T-cell (primary cell): ENCODE measurements at regions not wholly inside any gene's neighbourhood (a gene's known extent, or its start where the extent isn't known, plus 50 kb on each side); places are given as distances from the start of the nearest gene placed in this dataset.

ENCODE experiments used
- ATAC-seq, 4 experiments: fragments of 200-7000 bp in 3 of 4; fragments of 150-1000 bp in 1 of 4; cut with Tn5 transposase; replicated peaks in 1 of 4; 1 replicate in 3 of 4; 2 replicates in 1 of 4; pipeline ENCODE4 v1.10.0; 2021; ENCODE audit warnings: moderate library complexity in 3 of 4, mild to moderate bottlenecking in 2 of 4, moderate number of reproducible peaks in 1 of 4
- CTCF ChIA-PET, 2 donors: fragments of 300-600 bp; sonication (Branson Sonifier 250); formaldehyde crosslinking; loops; one replicate each; lab custom pipeline; 2022; ENCODE audit warnings: antibody characterized with exemption in 2 of 2; lab: Charles Lee
- POLR2A ChIA-PET, 2 donors: fragments of 300-600 bp; sonication (Branson Sonifier 250); formaldehyde crosslinking; loops; one replicate each; lab custom pipeline; 2022; ENCODE audit warnings: antibody characterized with exemption in 2 of 2; lab: Charles Lee
- DNase-seq, 35 experiments: peaks; one replicate each; pipeline versions ENCODE4 v3.0.0 to v3.0.0-alpha.2; 2013 to 2023
- H3K27ac ChIP-seq: one replicate; pipeline ENCODE4 v1.5.1; 2013; ENCODE audit warnings: low read length
- H3K27me3 ChIP-seq, 2 experiments: replicated peaks in 1 of 2; 1 replicate in 1 of 2; 2 replicates in 1 of 2; pipeline versions ENCODE4 v1.6.1 to v1.7.0; 2013; ENCODE audit warnings: low read length in 1 of 2, mixed read lengths in 1 of 2; ENCODE audit not compliant: control insufficient read depth in 2 of 2, insufficient read depth in 2 of 2; ENCODE audit errors: extremely low read depth in 1 of 2
- H3K36me3 ChIP-seq, 2 donors: 1 replicate in 1 of 2; 2 replicates in 1 of 2; pipeline versions ENCODE4 v1.6.1 to v1.7.0; 2013; ENCODE audit warnings: low read length in 1 of 2; ENCODE audit not compliant: control insufficient read depth in 2 of 2, insufficient read depth in 1 of 2; ENCODE audit errors: extremely low read depth in 1 of 2
- H3K4me1 ChIP-seq, 2 experiments: 1 replicate in 1 of 2; 2 replicates in 1 of 2; pipeline versions ENCODE4 v1.6.1 to v1.7.0; 2013; ENCODE audit warnings: low read length in 2 of 2, mixed read lengths in 1 of 2; ENCODE audit not compliant: insufficient read depth in 2 of 2, control insufficient read depth in 1 of 2; ENCODE audit errors: extremely low read depth in 1 of 2
- H3K4me3 ChIP-seq, 2 donors: 1 replicate in 1 of 2; 2 replicates in 1 of 2; pipeline versions ENCODE4 v1.5.1 to v1.7.0; 2013; ENCODE audit warnings: mild to moderate bottlenecking in 2 of 2, low read length in 1 of 2, moderate library complexity in 1 of 2; ENCODE audit not compliant: control insufficient read depth in 1 of 2; ENCODE audit errors: extremely low read depth in 1 of 2
- H3K9me3 ChIP-seq: 2 replicates; pipeline ENCODE4 v1.7.0; 2013
- H3K27ac Mint-ChIP-seq, 2 donors: one replicate each; pipeline ENCODE4 v1.8.0; 2020 to 2021; ENCODE audit warnings: mild to moderate bottlenecking in 2 of 2, mixed read lengths in 2 of 2
- H3K27me3 Mint-ChIP-seq, 2 donors: one replicate each; pipeline ENCODE4 v1.8.0; 2021 to 2022; ENCODE audit warnings: mixed read lengths in 2 of 2
- H3K36me3 Mint-ChIP-seq: one replicate; pipeline ENCODE4 v1.8.0; 2021; ENCODE audit warnings: mixed read lengths
- H3K4me1 Mint-ChIP-seq, 3 donors: one replicate each; pipeline ENCODE4 v1.8.0; 2020 to 2022; ENCODE audit warnings: mixed read lengths in 3 of 3, mild to moderate bottlenecking in 1 of 3
- H3K4me3 Mint-ChIP-seq, 3 donors: one replicate each; pipeline ENCODE4 v1.8.0; 2020 to 2022; ENCODE audit warnings: mild to moderate bottlenecking in 3 of 3, mixed read lengths in 3 of 3, moderate library complexity in 3 of 3
- H3K9me3 Mint-ChIP-seq, 3 donors: one replicate each; pipeline ENCODE4 v1.8.0; 2020 to 2022; ENCODE audit warnings: mixed read lengths in 3 of 3
- WGBS: methylation state at CpG from one replicate; pipeline ENCODE4 v1.1.5; 2013; ENCODE audit warnings: missing lambda C conversion rate; ENCODE audit not compliant: insufficient coverage; 5-methylcytosine and 5-hydroxymethylcytosine counted together

GRCh38 chr4:160814726-160815125 lies 1349.1 kb downstream of the FSTL5 start:
- CTCF ChIA-PET = no interaction called here
- Mint-ChIP-seq H3K4me3 (no peak overlapping the region), H3K9me3 (peaks cover 4 to 6% (median 5%) of the 10 kb centered on the region in 3 donors), H3K27me3 (no peaks in the 10 kb centered on the region), H3K4me1 (no peaks in the 10 kb centered on the region), H3K27ac (no peak overlapping the region), H3K36me3 (no peaks in the 10 kb centered on the region)
- ATAC-seq = no peak
- Histone ChIP-seq H3K9me3 (peaks cover 2% of the 10 kb centered on the region), H3K4me1 (no peaks in the 10 kb centered on the region), H3K27me3 (no peaks in the 10 kb centered on the region), H3K27ac (no peak overlapping the region), H3K36me3 (no peaks in the 10 kb centered on the region), H3K4me3 (no peak overlapping the region)
- POLR2A ChIA-PET = no interaction called here
- no peak for DNase-seq

- H3K4me1 Mint-ChIP-seq = no peaks in the 10 kb centered on the region
- ATAC-seq (no peak), DNase-seq (no peak)
- Histone ChIP-seq H3K4me3 (no peak overlapping the region), H3K9me3 (no peaks in the 10 kb centered on the region), H3K27me3 (no peaks in the 10 kb centered on the region), H3K27ac (no peak overlapping the region), H3K4me1 (no peaks in the 10 kb centered on the region), H3K36me3 (no peaks in the 10 kb centered on the region)
- no CpG with 5 or more reads among the region's 1 CpG for WGBS
- H3K36me3 Mint-ChIP-seq = no peaks in the 10 kb centered on the region
- no peak overlapping the region for H3K27ac Mint-ChIP-seq
- H3K4me3 Mint-ChIP-seq = no peak overlapping the region
- ChIA-PET CTCF (no interaction called here), POLR2A (no interaction called here)
- peaks cover 4 to 15% (median 5%) of the 10 kb centered on the region in 3 donors for H3K9me3 Mint-ChIP-seq
- H3K27me3 Mint-ChIP-seq = no peaks in the 10 kb centered on the region
Observed at GRCh38 chr4:160818571-160818970, 1345.2 kb downstream of the FSTL5 start.

- Mint-ChIP-seq H3K4me1 (no peaks in the 10 kb centered on the region), H3K4me3 (no peak overlapping the region), H3K9me3 (peaks cover under 1 to 15% (median 1%) of the 10 kb centered on the region in 3 donors), H3K27ac (no peak overlapping the region), H3K27me3 (no peaks in the 10 kb centered on the region), H3K36me3 (no peaks in the 10 kb centered on the region)
- POLR2A ChIA-PET = interaction anchor here in 1 of 2 donors (0.7 kb wide), 1 partner anchor 9 kb away, joined by 3 read pairs; no protein-coding TSS in a partner anchor
- H3K27ac ChIP-seq = no peak overlapping the region
- H3K36me3 ChIP-seq = no peaks in the 10 kb centered on the region
- no peak for ATAC-seq
- no peaks in the 10 kb centered on the region for H3K4me1 ChIP-seq
- H3K27me3 ChIP-seq = no peaks in the 10 kb centered on the region
- H3K9me3 ChIP-seq = no peaks in the 10 kb centered on the region
- WGBS = no CpG with 5 or more reads among the region's 3 CpGs
- H3K4me3 ChIP-seq = no peak overlapping the region
- no peak for DNase-seq
- CTCF ChIA-PET = no interaction called here
Observed at GRCh38 chr4:160819791-160820190, 1344.0 kb downstream of the FSTL5 start.

GRCh38 chr4:160824481-160824880 lies 1339.3 kb downstream of the FSTL5 start:
- H3K4me3 Mint-ChIP-seq = no peak overlapping the region
- no peak overlapping the region for H3K4me3 ChIP-seq
- H3K27ac Mint-ChIP-seq = no peak overlapping the region
- no peaks in the 10 kb centered on the region for H3K27me3 Mint-ChIP-seq
- no peaks in the 10 kb centered on the region for H3K4me1 ChIP-seq
- no peak for ATAC-seq
- no CpG with 5 or more reads among the region's 2 CpGs for WGBS
- H3K9me3 Mint-ChIP-seq = peaks cover 8 to 18% (median 12%) of the 10 kb centered on the region in 3 donors
- H3K27ac ChIP-seq = no peak overlapping the region
- ChIA-PET POLR2A (no interaction called here), CTCF (no interaction called here)
- H3K36me3 Mint-ChIP-seq = no peaks in the 10 kb centered on the region
- no peaks in the 10 kb centered on the region for H3K27me3 ChIP-seq
- no peaks in the 10 kb centered on the region for H3K9me3 ChIP-seq
- DNase-seq = no peak
- no peaks in the 10 kb centered on the region for H3K4me1 Mint-ChIP-seq
- no peaks in the 10 kb centered on the region for H3K36me3 ChIP-seq

GRCh38 chr4:160825644-160826338 lies 1338.0 kb downstream of the FSTL5 start:
- CTCF ChIA-PET = no interaction called here
- H3K9me3 Mint-ChIP-seq = peaks cover 12 to 17% (median 15%) of the 10 kb centered on the region in 3 donors
- ATAC-seq = no peak

GRCh38 chr4:160826339-160826679 lies 1337.5 kb downstream of the FSTL5 start:
- no peak overlapping the region for H3K4me3 ChIP-seq
- Mint-ChIP-seq H3K4me1 (no peaks in the 10 kb centered on the region), H3K27me3 (no peaks in the 10 kb centered on the region), H3K27ac (no peak overlapping the region), H3K36me3 (no peaks in the 10 kb centered on the region), H3K4me3 (no peak overlapping the region), H3K9me3 (peaks cover 12 to 18% (median 17%) of the 10 kb centered on the region in 3 donors)
- H3K9me3 ChIP-seq = no peaks in the 10 kb centered on the region
- no peaks in the 10 kb centered on the region for H3K4me1 ChIP-seq
- WGBS = 90% methylated on average over 7 of the region's 10 CpGs
- ATAC-seq (no peak), DNase-seq (no peak)
- CTCF ChIA-PET = no interaction called here
- H3K27ac ChIP-seq = no peak overlapping the region
- POLR2A ChIA-PET = no interaction called here
- no peaks in the 10 kb centered on the region for H3K36me3 ChIP-seq
- H3K27me3 ChIP-seq = no peaks in the 10 kb centered on the region

More at GRCh38 chr4:160825644-160826338, 1338.0 kb downstream of the FSTL5 start:
- H3K9me3 ChIP-seq = no peaks in the 10 kb centered on the region
- no peaks in the 10 kb centered on the region for H3K4me1 Mint-ChIP-seq
- POLR2A ChIA-PET = no interaction called here
- WGBS = 92% methylated on average over 2 of the region's 8 CpGs
- H3K27ac Mint-ChIP-seq = no peak overlapping the region
- no peak overlapping the region for H3K4me3 Mint-ChIP-seq
- H3K36me3 Mint-ChIP-seq = no peaks in the 10 kb centered on the region
- no peaks in the 10 kb centered on the region for H3K27me3 ChIP-seq
- no peak overlapping the region for H3K4me3 ChIP-seq
- no peaks in the 10 kb centered on the region for H3K4me1 ChIP-seq
- H3K36me3 ChIP-seq = no peaks in the 10 kb centered on the region
- no peaks in the 10 kb centered on the region for H3K27me3 Mint-ChIP-seq
- DNase-seq = no peak
- no peak overlapping the region for H3K27ac ChIP-seq
